A549 (cell line): ENCODE measurements at regions not wholly inside any gene's neighbourhood (a gene's known extent, or its start where the extent isn't known, plus 50 kb on each side); places are given as distances from the start of the nearest gene placed in this dataset.
A peak's percentile ranks its signal among the peaks of the same experiment; 100 is the strongest.

ENCODE experiments used
- ATAC-seq, 2 experiments: fragments of 200-7000 bp in 1 of 2; fragments of >200 bp in 1 of 2; cut with Nextera tagmentation in 1 of 2; cut with Tn5 transposase in 1 of 2; 3 replicates each; pipeline versions ENCODE4 v1.8.0 to v1.9.1; 2018 to 2020; ENCODE audit warnings: mild to moderate bottlenecking in 1 of 2, moderate library complexity in 1 of 2
- CTCF ChIA-PET: fragments of 300-600 bp; sonication (Branson Sonifier 250); formaldehyde crosslinking; extraction: SDS; loops from one replicate; lab custom pipeline; 2021; ENCODE audit warnings: antibody characterized with exemption, inconsistent platforms; lab: Yijun Ruan, JAX
- POLR2A ChIA-PET: fragments of 350-600 bp; formaldehyde crosslinking; extraction: SDS; loops from one replicate; lab custom pipeline; 2021; ENCODE audit warnings: antibody characterized with exemption, inconsistent platforms; lab: Yijun Ruan, JAX
- DNase-seq, 2 experiments: peaks; one replicate each; pipeline versions ENCODE4 v3.0.0 to v3.0.0-alpha.2; 2011 to 2016; ENCODE audit warnings: low read depth in 1 of 2, low spot score in 1 of 2
- FAIRE-seq: peaks from 2 replicates; lab custom pipeline; 2011; peaks lifted over from hg19 to GRCh38; lab: Jason Lieb, UNC
- H3K27ac ChIP-seq, 2 experiments: fragments of >200 bp; sonication (Bioruptor Twin); formaldehyde crosslinking; 3 replicates each; pipeline ENCODE4 v1.5.1; 2016 to 2017
- H3K4me1 ChIP-seq: fragments of >200 bp; sonication (Bioruptor Twin); formaldehyde crosslinking; 3 replicates; pipeline ENCODE4 v1.6.1; 2016
- H3K4me2 ChIP-seq: fragments of >200 bp; sonication (Bioruptor Twin); formaldehyde crosslinking; 3 replicates; pipeline ENCODE4 v1.6.1; 2016
- H3K4me3 ChIP-seq: fragments of >200 bp; sonication (Bioruptor Twin); formaldehyde crosslinking; 3 replicates; pipeline ENCODE4 v1.5.1; 2016
- H3K9me3 ChIP-seq: fragments of >200 bp; sonication (Bioruptor Twin); formaldehyde crosslinking; 3 replicates; pipeline ENCODE4 v1.6.1; 2016
- EHF ChIP-seq: fragments of 250-450 bp; sonication (Bioruptor Pico); IDR thresholded peaks from 2 replicates; pipeline ENCODE4 v1.5.0; 2020; ENCODE audit warnings: mild to moderate bottlenecking
- EHMT2 ChIP-seq: fragments of 200-600 bp; sonication (generic); IDR thresholded peaks from 2 replicates; pipeline ENCODE4 v1.6.1; 2016; ENCODE audit warnings: antibody characterized with exemption, low read depth, mild to moderate bottlenecking, moderate library complexity
- FOSL2 ChIP-seq, 2 experiments: fragments of 450-650 bp in 1 of 2; fragments of >200 bp in 1 of 2; sonication (Bioruptor Twin) in 1 of 2; formaldehyde crosslinking; IDR thresholded peaks; 2 replicates each; pipeline versions ENCODE4 v1.5.0 to v1.6.1; 2016 to 2020; ENCODE audit warnings: mild to moderate bottlenecking in 1 of 2, moderate library complexity in 1 of 2
- FOXS1 ChIP-seq: fragments of 250-450 bp; sonication (Bioruptor Pico); IDR thresholded peaks from 2 replicates; pipeline ENCODE4 v1.5.0; 2020; ENCODE audit warnings: mild to moderate bottlenecking, moderate library complexity
- GATA3 ChIP-seq: IDR thresholded peaks from 2 replicates; pipeline ENCODE4 v1.6.1; 2012; ENCODE audit warnings: borderline replicate concordance
- HOXB13 ChIP-seq: fragments of 250-450 bp; sonication (Bioruptor Pico); IDR thresholded peaks from 2 replicates; pipeline ENCODE4 v1.5.0; 2020; ENCODE audit warnings: low read depth, mild to moderate bottlenecking, moderate library complexity
- KDM5A ChIP-seq: fragments of 200-600 bp; sonication (generic); IDR thresholded peaks from 2 replicates; pipeline ENCODE4 v1.6.1; 2016; ENCODE audit warnings: antibody characterized with exemption, mild to moderate bottlenecking
- MAFK ChIP-seq: fragments of 450-650 bp; IDR thresholded peaks from 2 replicates; pipeline ENCODE4 v1.6.1; 2014; ENCODE audit not compliant: partially characterized antibody
- MYC ChIP-seq: IDR thresholded peaks from 2 replicates; pipeline ENCODE4 v1.6.1; 2012; ENCODE audit warnings: mild to moderate bottlenecking, inconsistent platforms, low read length, improper control_type of control experiment, borderline replicate concordance
- NPAS2 ChIP-seq: fragments of 250-450 bp; sonication (Bioruptor Pico); IDR thresholded peaks from 2 replicates; pipeline ENCODE4 v1.8.0; 2022; ENCODE audit warnings: mild to moderate bottlenecking, moderate library complexity, borderline replicate concordance
- PHF8 ChIP-seq: fragments of 200-600 bp; sonication (generic); IDR thresholded peaks from 2 replicates; pipeline ENCODE4 v1.6.1; 2016; ENCODE audit warnings: low read depth, mild to moderate bottlenecking, antibody characterized with exemption, moderate library complexity, borderline replicate concordance
- POLR2AphosphoS2 ChIP-seq: conservative IDR thresholded peaks from 2 replicates; pipeline ENCODE4 v1.6.1; 2012; ENCODE audit warnings: low read length, improper control_type of control experiment, inconsistent platforms
- RAD21 ChIP-seq, 2 experiments: fragments of >200 bp in 1 of 2; sonication (Bioruptor Twin) in 1 of 2; formaldehyde crosslinking in 1 of 2; IDR thresholded peaks in 1 of 2; conservative IDR thresholded peaks in 1 of 2; 2 replicates in 1 of 2; 3 replicates in 1 of 2; pipeline ENCODE4 v1.6.1; 2012 to 2018; ENCODE audit warnings: inconsistent platforms in 1 of 2
- RFX5 ChIP-seq: fragments of 450-650 bp; IDR thresholded peaks from 2 replicates; pipeline ENCODE4 v1.7.1; 2014; ENCODE audit warnings: antibody characterized with exemption, mild to moderate bottlenecking, moderate library complexity
- TFCP2L1 ChIP-seq: fragments of 250-450 bp; sonication (Bioruptor Pico); IDR thresholded peaks from 2 replicates; pipeline ENCODE4 v1.5.0; 2021; ENCODE audit warnings: mild to moderate bottlenecking
- ZC3H11A ChIP-seq: fragments of 450-650 bp; IDR thresholded peaks from 2 replicates; pipeline ENCODE4 v1.6.1; 2014; ENCODE audit warnings: antibody characterized with exemption, mild to moderate bottlenecking
- ZNF302 ChIP-seq: fragments of 250-450 bp; sonication (Bioruptor Pico); IDR thresholded peaks from 2 replicates; pipeline ENCODE4 v1.9.0; 2021; ENCODE audit warnings: inconsistent platforms, mild to moderate bottlenecking, moderate library complexity
- WGBS: methylation state at CpG from one replicate; pipeline ENCODE4 v1.1.6; 2017; ENCODE audit errors: missing lambda C conversion rate; 5-methylcytosine and 5-hydroxymethylcytosine counted together
- TF ChIP-seq, protein P1 (sequence below): fragments of 200-600 bp; sonication (generic); IDR thresholded peaks from 2 replicates; pipeline ENCODE4 v1.6.1; 2016; ENCODE audit warnings: antibody characterized with exemption, mild to moderate bottlenecking, moderate library complexity
- TF ChIP-seq, protein P2 (sequence below): IDR thresholded peaks from 2 replicates; pipeline ENCODE4 v1.6.1; 2012
- TF ChIP-seq, protein P3 (sequence below): IDR thresholded peaks from 2 replicates; pipeline ENCODE4 v1.6.1; 2012; ENCODE audit warnings: low read depth, borderline replicate concordance

GRCh38 chr4:115671581-115671980 is 558.2 kb upstream of the NDST4 start:
- CTCF ChIA-PET = no interaction called here
- H3K4me3 ChIP-seq = no peak overlapping the region
- TF ChIP-seq POLR2AphosphoS2 (no peak), NPAS2 (CRISPR knock-in tag) (no peak), MAFK (peak; percentile 54), GATA3 (peak; percentile 73), FOSL2 (IDR thresholded peaks at IDR 0.05) (no peak), FOSL2 (CRISPR knock-in tag; IDR thresholded peaks at IDR 0.05) (peak; percentile 30; the same call in 1 of the 2 replicates), TFCP2L1 (no peak)
- TF ChIP-seq, protein P1, sequence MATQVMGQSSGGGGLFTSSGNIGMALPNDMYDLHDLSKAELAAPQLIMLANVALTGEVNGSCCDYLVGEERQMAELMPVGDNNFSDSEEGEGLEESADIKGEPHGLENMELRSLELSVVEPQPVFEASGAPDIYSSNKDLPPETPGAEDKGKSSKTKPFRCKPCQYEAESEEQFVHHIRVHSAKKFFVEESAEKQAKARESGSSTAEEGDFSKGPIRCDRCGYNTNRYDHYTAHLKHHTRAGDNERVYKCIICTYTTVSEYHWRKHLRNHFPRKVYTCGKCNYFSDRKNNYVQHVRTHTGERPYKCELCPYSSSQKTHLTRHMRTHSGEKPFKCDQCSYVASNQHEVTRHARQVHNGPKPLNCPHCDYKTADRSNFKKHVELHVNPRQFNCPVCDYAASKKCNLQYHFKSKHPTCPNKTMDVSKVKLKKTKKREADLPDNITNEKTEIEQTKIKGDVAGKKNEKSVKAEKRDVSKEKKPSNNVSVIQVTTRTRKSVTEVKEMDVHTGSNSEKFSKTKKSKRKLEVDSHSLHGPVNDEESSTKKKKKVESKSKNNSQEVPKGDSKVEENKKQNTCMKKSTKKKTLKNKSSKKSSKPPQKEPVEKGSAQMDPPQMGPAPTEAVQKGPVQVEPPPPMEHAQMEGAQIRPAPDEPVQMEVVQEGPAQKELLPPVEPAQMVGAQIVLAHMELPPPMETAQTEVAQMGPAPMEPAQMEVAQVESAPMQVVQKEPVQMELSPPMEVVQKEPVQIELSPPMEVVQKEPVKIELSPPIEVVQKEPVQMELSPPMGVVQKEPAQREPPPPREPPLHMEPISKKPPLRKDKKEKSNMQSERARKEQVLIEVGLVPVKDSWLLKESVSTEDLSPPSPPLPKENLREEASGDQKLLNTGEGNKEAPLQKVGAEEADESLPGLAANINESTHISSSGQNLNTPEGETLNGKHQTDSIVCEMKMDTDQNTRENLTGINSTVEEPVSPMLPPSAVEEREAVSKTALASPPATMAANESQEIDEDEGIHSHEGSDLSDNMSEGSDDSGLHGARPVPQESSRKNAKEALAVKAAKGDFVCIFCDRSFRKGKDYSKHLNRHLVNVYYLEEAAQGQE = no peak
- DNase-seq (peak in 1 of 2 experiments; percentile 66), ATAC-seq (peak in 1 of 2 experiments; percentile 56; a peak in 3 of 6 replicates), FAIRE-seq (no peak)
- WGBS = 9% methylated on average over 5 of the region's 5 CpGs
- H3K4me1 ChIP-seq = no peaks in the 10 kb centered on the region
- POLR2A ChIA-PET = no interaction called here
- no peaks in the 10 kb centered on the region for H3K9me3 ChIP-seq
- H3K4me2 ChIP-seq = peak overlapping the region; percentile 16; the same call in 1 of the 3 replicates
- no peak overlapping the region for H3K27ac ChIP-seq

DNA sequence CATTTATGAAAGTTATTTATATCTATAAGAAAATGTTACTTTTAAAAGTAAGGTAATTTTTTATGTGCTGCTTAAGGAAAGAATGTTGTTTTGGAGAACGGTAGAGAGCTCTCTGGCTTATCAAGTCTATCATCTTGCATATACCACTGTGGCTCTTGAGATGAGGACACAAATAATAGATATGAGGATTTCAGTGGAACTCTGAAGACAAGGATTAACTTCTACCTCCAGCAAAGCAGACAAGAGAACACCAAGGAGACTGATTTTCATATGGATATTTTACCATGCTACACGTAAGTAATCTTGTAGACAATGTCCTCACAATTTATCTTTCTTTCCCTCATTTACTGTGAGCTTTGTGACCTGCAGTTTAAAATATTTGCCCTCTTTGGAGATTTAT is 557.5 kb upstream of the NDST4 start:
- ChIA-PET POLR2A (no interaction called here), CTCF (no interaction called here)
- DNase-seq (no peak), ATAC-seq (no peak), FAIRE-seq (no peak)
- TF ChIP-seq EHF (CRISPR knock-in tag) (no peak), HOXB13 (CRISPR knock-in tag) (no peak), EHMT2 (no peak), ZC3H11A (no peak), KDM5A (no peak), RFX5 (no peak), RAD21 (conservative IDR thresholded peaks at IDR 0.05 in 1 of 2, IDR thresholded peaks at IDR 0.05 in 1 of 2) (no peak), ZNF302 (CRISPR knock-in tag) (no peak), PHF8 (no peak), FOXS1 (CRISPR knock-in tag) (no peak), MYC (no peak)
- TF ChIP-seq, protein P2, sequence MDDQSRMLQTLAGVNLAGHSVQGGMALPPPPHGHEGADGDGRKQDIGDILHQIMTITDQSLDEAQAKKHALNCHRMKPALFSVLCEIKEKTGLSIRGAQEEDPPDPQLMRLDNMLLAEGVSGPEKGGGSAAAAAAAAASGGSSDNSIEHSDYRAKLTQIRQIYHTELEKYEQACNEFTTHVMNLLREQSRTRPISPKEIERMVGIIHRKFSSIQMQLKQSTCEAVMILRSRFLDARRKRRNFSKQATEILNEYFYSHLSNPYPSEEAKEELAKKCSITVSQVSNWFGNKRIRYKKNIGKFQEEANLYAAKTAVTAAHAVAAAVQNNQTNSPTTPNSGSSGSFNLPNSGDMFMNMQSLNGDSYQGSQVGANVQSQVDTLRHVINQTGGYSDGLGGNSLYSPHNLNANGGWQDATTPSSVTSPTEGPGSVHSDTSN = no peak
- TF ChIP-seq, protein P1 = no peak
- TF ChIP-seq, protein P3, sequence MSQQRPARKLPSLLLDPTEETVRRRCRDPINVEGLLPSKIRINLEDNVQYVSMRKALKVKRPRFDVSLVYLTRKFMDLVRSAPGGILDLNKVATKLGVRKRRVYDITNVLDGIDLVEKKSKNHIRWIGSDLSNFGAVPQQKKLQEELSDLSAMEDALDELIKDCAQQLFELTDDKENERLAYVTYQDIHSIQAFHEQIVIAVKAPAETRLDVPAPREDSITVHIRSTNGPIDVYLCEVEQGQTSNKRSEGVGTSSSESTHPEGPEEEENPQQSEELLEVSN = no peak
- Histone ChIP-seq H3K27ac (no peak overlapping the region), H3K4me3 (no peak overlapping the region), H3K4me2 (no peak overlapping the region), H3K4me1 (no peaks in the 10 kb centered on the region), H3K9me3 (no peaks in the 10 kb centered on the region)
- WGBS = 48% methylated on average over 2 of the region's 2 CpGs
